ACC112 (cell line): ENCODE measurements at regions not wholly inside any gene's neighbourhood (a gene's known extent, or its start where the extent isn't known, plus 50 kb on each side); places are given as distances from the start of the nearest gene placed in this dataset.
"Not testable (repeated sequence)": the region's sequence is repeated elsewhere in the genome, so short reads cannot be mapped to it uniquely, and the experiment has no call there.

ENCODE experiments used
- H2AFZ ChIP-seq: fragments of 200-600 bp; sonication (generic); one replicate; pipeline ENCODE4 v1.6.0; 2017; ENCODE audit warnings: antibody characterized with exemption, low read length; ENCODE audit not compliant: unreplicated experiment
- H3K27ac ChIP-seq: fragments of 200-600 bp; sonication (generic); 2 replicates; pipeline ENCODE4 v1.5.1; 2014; ENCODE audit warnings: low read depth, mild to moderate bottlenecking, antibody characterized with exemption, low read length, moderate library complexity
- H3K27me3 ChIP-seq: fragments of 200-600 bp; sonication (generic); 2 replicates; pipeline ENCODE4 v1.6.1; 2014; ENCODE audit warnings: mild to moderate bottlenecking, antibody characterized with exemption, low read length, moderate library complexity, mixed read lengths; ENCODE audit not compliant: insufficient read depth
- H3K36me3 ChIP-seq: fragments of 200-600 bp; sonication (generic); 2 replicates; pipeline ENCODE4 v1.6.1; 2016; ENCODE audit warnings: mild to moderate bottlenecking, antibody characterized with exemption, low read length, moderate library complexity, mixed read lengths; ENCODE audit not compliant: insufficient read depth
- H3K4me1 ChIP-seq: fragments of 200-600 bp; sonication (generic); one replicate; pipeline ENCODE4 v1.6.1; 2016; ENCODE audit warnings: low read length, mixed read lengths; ENCODE audit not compliant: insufficient read depth, unreplicated experiment, control insufficient read depth
- H3K4me3 ChIP-seq: fragments of 200-600 bp; sonication (generic); 2 replicates; pipeline ENCODE4 v1.5.1; 2014; ENCODE audit warnings: mild to moderate bottlenecking, low read depth, low read length
- H3K79me2 ChIP-seq: fragments of 200-600 bp; sonication (generic); one replicate; pipeline ENCODE4 v1.6.0; 2016; ENCODE audit warnings: low read length; ENCODE audit not compliant: control insufficient read depth, unreplicated experiment, insufficient read depth

DNA sequence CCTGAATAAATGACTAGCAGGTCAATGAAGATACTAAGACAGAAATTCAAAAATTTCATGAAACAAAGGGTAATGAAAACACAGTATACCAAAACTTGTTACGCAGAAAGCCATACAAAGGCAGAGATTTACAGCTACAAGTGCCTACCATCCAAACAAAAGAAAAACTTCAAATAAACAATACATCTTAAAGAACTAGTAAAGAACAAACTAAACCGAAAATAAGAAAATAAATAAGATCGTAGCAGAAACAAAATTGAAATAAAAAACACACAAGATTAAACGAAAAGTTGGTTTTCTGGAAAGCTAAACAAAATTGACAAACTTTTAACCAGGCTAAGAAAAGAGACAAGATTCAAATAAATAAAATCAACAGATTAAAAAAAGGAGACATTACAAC, 51.5 kb downstream of the VPREB1 start:
- not testable (repeated sequence) for H3K27ac ChIP-seq, H3K4me1 ChIP-seq, H3K36me3 ChIP-seq, H3K27me3 ChIP-seq, H2AFZ ChIP-seq, H3K79me2 ChIP-seq, H3K4me3 ChIP-seq

DNA sequence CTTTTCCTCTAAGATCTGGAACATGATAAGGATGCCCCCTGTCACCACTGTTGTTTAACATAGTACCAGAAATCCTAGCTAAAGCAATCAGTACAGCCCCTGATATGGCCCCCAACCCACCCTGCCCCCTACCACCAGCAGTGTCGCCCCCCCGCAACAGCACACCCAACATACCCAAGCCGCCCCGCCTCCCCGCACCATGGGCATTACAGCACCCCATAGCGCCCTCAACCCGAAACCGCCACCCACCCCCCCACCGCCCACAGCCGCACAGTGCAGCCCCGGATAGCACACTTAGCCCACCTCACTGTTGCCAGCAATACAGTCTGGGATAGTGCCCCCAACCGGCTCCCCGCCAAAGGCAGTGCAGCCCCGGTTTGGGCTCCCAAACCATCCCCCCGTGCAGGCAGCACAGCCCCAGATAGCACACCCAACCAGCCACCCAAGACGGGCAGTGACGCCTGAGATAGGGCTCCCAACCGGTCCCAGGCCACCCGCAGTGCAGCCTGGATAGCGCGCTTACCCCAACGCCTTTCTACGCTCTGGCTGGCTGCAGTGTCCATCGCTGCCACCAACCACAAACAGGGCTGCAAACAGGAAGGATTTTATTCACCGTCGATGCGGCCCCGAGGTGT, 52.7 kb downstream of the VPREB1 start:
- H3K4me1 ChIP-seq, H3K79me2 ChIP-seq, H3K27me3 ChIP-seq, H3K36me3 ChIP-seq, H3K27ac ChIP-seq: not testable (repeated sequence)
- H3K4me3 ChIP-seq, result peak overlapping the region; percentile 82
- H2AFZ ChIP-seq, result peak overlapping the region; percentile 14

GRCh38 chr22:22297794-22298653, 53.4 kb downstream of the VPREB1 start:
- not testable (repeated sequence) for H3K27me3 ChIP-seq, H3K36me3 ChIP-seq, H3K79me2 ChIP-seq, H3K27ac ChIP-seq, H3K4me1 ChIP-seq
- H3K4me3 ChIP-seq, result peak overlapping the region; percentile 82
- H2AFZ ChIP-seq, result peak overlapping the region; percentile 75

DNA sequence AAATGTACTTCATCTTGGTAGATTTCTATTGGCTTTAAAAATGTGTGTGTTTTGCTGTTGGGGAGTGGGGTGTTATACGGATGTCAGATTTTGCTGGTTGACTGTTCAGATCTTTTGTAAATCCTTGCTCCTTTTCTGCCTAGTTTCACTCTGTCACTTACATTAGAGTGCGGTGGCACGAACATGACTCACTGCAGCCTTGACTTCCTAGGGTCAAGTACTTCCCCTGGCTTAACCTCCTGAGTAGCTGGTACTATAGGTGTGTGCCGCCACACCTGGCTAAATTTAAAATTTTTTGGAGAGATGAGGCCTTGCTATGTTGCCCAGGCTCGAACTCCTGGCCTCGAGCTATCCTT, 54.0 kb downstream of the VPREB1 start:
- not testable (repeated sequence) for H3K79me2 ChIP-seq, H3K36me3 ChIP-seq, H3K4me1 ChIP-seq, H3K27ac ChIP-seq, H2AFZ ChIP-seq, H3K27me3 ChIP-seq
- peak overlapping the region; percentile 82 for H3K4me3 ChIP-seq

DNA sequence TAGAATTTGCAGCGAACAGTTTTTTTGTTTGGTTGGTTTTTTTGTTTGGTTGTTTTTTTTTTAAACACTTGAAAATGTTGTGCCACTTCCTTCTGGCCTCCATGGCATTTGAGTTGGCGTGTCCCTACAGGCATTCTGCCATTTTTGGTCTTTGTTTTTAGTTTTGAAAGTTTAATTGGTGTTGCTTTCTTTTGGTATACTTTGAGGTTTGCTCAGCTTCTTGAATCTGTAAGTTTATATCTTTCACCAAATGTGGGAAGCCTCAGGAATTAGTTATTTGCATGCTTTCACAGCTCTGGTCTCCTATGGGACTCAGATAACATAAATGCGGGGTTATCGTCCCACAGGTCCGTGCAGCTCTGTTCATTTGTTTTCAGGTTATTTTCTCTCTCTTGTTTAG, 55.9 kb downstream of the VPREB1 start:
- H3K27me3 ChIP-seq, H3K4me1 ChIP-seq, H3K27ac ChIP-seq, H3K4me3 ChIP-seq, H3K36me3 ChIP-seq, H3K79me2 ChIP-seq, H2AFZ ChIP-seq: not testable (repeated sequence)

GRCh38 chr22:22300946-22301345, 56.4 kb downstream of the VPREB1 start:
- not testable (repeated sequence) for H3K27ac ChIP-seq, H3K36me3 ChIP-seq, H3K27me3 ChIP-seq, H3K4me1 ChIP-seq, H2AFZ ChIP-seq, H3K79me2 ChIP-seq, H3K4me3 ChIP-seq

- Histone ChIP-seq H3K4me3 (no peak overlapping the region), H3K27me3 (no peaks in the 10 kb centered on the region), H3K36me3 (no peaks in the 10 kb centered on the region), H3K4me1 (no peaks in the 10 kb centered on the region), H3K27ac (no peak overlapping the region), H3K79me2 (no peaks in the 10 kb centered on the region), H2AFZ (no peak overlapping the region)
Measured at GRCh38 chr22:22316589-22316988, 72.0 kb downstream of the VPREB1 start.

- Histone ChIP-seq H3K36me3 (no peaks in the 10 kb centered on the region), H3K4me1 (no peaks in the 10 kb centered on the region), H3K4me3 (no peak overlapping the region), H3K27me3 (no peaks in the 10 kb centered on the region), H2AFZ (no peak overlapping the region), H3K27ac (no peak overlapping the region), H3K79me2 (no peaks in the 10 kb centered on the region)
Measured at GRCh38 chr22:22318723-22319465, 74.3 kb downstream of the VPREB1 start.

DNA sequence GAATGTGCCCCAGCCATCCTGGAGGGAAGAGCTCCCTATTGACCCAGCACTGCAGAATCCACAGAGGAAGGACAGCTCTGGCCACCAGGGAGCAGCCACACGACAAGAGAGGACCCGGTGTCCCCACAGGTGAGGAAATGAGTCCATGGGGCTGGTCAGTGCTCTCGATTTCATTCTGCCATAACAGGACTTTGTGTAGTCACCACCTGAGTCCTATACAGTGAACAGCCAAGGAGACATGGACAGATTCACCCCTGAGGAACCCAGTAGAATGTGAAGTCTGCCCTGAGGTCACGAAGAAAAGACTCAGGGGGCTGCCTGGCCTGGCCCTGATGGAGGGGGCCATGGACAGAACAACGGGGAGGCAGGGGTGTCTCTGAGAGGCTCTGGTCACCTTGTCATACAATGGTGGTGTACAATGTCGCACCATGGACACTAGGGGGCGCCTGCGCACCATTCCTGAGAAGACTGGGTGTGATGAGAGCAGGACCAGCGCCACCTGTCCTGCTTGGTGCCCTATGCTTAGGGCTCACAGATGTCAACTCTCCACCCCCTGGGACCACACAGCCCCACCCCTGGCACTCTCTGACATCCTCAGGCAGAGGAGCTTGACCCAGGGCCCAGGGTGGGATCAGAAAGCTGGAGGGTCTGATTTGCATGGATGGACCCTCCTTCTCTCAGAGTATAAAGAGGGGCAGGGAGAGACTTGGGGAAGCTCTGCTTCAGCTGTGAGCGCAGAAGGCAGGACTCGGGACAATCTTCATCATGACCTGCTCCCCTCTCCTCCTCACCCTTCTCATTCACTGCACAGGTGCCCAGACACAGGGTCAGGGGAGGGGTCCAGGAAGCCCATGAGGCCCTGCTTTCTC, 77.4 kb downstream of the VPREB1 start:
- not testable (repeated sequence) for H3K4me1 ChIP-seq, H2AFZ ChIP-seq, H3K27me3 ChIP-seq, H3K4me3 ChIP-seq, H3K27ac ChIP-seq, H3K79me2 ChIP-seq, H3K36me3 ChIP-seq

DNA sequence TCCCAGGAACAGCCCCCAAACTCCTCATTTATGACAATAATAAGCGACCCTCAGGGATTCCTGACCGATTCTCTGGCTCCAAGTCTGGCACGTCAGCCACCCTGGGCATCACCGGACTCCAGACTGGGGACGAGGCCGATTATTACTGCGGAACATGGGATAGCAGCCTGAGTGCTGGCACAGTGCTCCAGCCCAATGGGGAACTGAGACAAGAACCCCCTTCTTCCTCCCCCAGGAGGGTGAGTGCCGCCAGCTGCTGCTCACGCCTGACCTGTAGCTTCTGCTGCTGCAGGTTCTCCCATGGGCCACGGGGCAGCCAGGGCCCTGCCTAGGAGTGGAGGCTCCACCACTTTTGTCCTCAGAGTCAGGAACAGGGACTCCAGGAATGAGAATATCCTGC, 78.2 kb downstream of the VPREB1 start:
- Histone ChIP-seq H3K27me3 (no peaks in the 10 kb centered on the region), H3K4me1 (no peaks in the 10 kb centered on the region), H2AFZ (no peak overlapping the region), H3K4me3 (no peak overlapping the region), H3K36me3 (no peaks in the 10 kb centered on the region), H3K27ac (no peak overlapping the region), H3K79me2 (no peaks in the 10 kb centered on the region)
